ENCODE measurements at regions not wholly inside any gene's neighbourhood (a gene's known extent, or its start where the extent isn't known, plus 50 kb on each side); places are given as distances from the start of the nearest gene placed in this dataset.

DNA sequence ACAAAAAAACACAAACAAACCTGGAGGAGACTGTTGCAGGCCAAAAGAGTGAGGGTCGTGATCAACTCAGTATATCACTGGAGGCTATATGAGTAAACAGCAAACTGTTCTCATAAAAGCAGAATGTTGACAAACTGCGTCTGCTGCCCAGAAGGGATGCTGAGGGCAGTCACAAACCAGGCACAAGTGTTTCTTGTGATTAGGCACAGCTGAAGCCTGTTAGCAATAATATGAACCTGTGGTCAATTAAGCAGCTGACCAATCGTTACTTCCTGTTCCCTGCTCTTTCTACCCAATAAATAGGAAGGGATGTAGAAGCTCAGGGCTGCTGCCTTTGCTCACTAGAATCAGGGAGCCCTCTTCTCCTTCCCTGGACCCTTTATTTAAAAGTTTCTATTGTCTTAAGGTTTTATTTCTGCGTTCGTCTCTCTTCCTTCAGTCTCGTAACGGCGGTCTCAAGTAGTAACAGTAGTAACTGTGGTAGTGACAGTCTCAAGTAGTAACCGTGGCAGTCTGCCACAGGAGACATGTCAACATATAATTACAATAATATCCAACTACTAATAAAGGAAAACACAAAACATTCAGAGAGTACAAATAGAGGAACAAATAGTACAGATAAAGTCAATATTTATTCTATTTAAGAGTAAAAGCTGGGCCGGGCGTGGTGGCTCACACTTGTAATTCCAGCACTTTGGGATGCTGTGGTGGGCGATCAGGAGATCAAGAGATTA is 698.4 kb upstream of the CCDC54 start:
- Histone ChIP-seq H3K27ac (no peak overlapping the region), H3K9me3 (no peaks in the 10 kb centered on the region), H3K27me3 (no peaks in the 10 kb centered on the region), H3K4me1 (no peaks in the 10 kb centered on the region), H3K36me3 (no peaks in the 10 kb centered on the region), H3K4me3 (no peak overlapping the region)
- DNase-seq: no peak
- in situ Hi-C loops (cut with MboI; ENCODE audit: low sequenced_read_pairs in 4 of 4) (no loop called here), intact Hi-C loops (cut with DNase I; ENCODE audit: low total_unique reads) (no loop called here)
- ATAC-seq: no peak
- TF ChIP-seq, protein P1, sequence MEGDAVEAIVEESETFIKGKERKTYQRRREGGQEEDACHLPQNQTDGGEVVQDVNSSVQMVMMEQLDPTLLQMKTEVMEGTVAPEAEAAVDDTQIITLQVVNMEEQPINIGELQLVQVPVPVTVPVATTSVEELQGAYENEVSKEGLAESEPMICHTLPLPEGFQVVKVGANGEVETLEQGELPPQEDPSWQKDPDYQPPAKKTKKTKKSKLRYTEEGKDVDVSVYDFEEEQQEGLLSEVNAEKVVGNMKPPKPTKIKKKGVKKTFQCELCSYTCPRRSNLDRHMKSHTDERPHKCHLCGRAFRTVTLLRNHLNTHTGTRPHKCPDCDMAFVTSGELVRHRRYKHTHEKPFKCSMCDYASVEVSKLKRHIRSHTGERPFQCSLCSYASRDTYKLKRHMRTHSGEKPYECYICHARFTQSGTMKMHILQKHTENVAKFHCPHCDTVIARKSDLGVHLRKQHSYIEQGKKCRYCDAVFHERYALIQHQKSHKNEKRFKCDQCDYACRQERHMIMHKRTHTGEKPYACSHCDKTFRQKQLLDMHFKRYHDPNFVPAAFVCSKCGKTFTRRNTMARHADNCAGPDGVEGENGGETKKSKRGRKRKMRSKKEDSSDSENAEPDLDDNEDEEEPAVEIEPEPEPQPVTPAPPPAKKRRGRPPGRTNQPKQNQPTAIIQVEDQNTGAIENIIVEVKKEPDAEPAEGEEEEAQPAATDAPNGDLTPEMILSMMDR (IDR thresholded peaks at IDR 0.05 in 4 of 5, conservative IDR thresholded peaks at IDR 0.05 in 1 of 5): no peak
- TF ChIP-seq POLR2A (IDR thresholded peaks at IDR 0.05): no peak

DNA sequence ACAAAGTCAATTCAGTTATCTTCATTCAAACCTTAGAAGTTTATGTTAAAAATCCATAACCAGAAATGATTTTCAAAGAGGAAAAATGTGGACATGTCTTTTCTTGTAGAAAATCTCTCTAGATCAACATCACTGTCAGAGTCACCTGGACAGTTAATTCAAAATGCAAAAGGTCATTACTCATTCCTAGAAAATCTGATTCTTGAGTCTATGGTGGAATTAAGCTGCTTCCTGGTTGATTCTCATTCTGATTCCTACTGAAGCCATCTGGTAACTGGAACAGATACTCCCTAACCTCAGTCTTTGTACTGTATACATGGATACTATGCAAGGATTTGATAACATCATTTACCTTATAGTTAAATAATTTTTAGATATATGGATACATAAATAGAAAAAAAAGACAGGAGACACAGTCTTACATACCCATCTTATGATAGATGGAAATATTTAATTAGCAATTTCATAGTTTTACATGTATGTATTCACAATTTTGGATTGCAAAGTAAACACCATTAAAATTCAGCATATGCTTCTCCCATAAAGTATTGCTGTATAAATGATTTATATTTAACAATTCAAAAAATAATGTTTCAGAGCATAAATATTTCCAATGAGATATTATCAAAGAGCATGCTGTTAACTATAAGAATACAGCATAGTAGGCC is 693.2 kb upstream of the CCDC54 start:
- intact Hi-C loops (cut with DNase I; ENCODE audit: low total_unique reads) (no loop called here), in situ Hi-C loops (cut with MboI; ENCODE audit: low sequenced_read_pairs in 4 of 4) (no loop called here)
- Histone ChIP-seq H3K9me3 (no peaks in the 10 kb centered on the region), H3K27ac (no peak overlapping the region), H3K27me3 (no peaks in the 10 kb centered on the region), H3K4me3 (no peak overlapping the region), H3K36me3 (no peaks in the 10 kb centered on the region), H3K4me1 (no peaks in the 10 kb centered on the region)
- ATAC-seq (no peak), DNase-seq (no peak)
- no peak for TF ChIP-seq POLR2A (IDR thresholded peaks at IDR 0.05)
- TF ChIP-seq, protein P1 (IDR thresholded peaks at IDR 0.05 in 4 of 5, conservative IDR thresholded peaks at IDR 0.05 in 1 of 5): no peak

DNA sequence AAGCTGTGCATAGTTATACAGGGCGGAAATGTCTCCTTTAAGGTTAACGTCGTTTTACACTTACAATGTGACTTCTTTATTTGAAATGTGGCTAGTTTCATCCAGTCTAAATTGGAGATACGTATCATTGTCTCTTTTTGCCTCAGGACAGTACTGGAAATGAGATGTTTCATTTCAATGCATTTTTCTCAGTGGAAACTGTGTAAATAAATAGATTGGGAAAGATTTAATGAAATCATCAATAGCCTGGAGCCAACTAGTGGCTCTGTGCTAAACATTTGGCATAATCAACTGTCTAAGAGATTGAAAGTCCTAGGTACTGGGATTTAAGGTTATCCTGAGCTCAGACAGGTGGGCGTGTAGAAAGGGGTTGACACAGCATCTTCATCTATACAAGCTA is 691.5 kb upstream of the CCDC54 start:
- in situ Hi-C loops (cut with MboI; ENCODE audit: low sequenced_read_pairs in 4 of 4) (no loop called here), intact Hi-C loops (cut with DNase I; ENCODE audit: low total_unique reads) (no loop called here)
- ATAC-seq (no peak), DNase-seq (no peak)
- H3K9me3 ChIP-seq: no peaks in the 10 kb centered on the region
- H3K4me1 ChIP-seq: no peaks in the 10 kb centered on the region
- H3K27ac ChIP-seq: no peak overlapping the region
- TF ChIP-seq, protein P1 (IDR thresholded peaks at IDR 0.05 in 4 of 5, conservative IDR thresholded peaks at IDR 0.05 in 1 of 5): no peak
- no peak for TF ChIP-seq POLR2A (IDR thresholded peaks at IDR 0.05)
- H3K27me3 ChIP-seq: no peaks in the 10 kb centered on the region
- no peaks in the 10 kb centered on the region for H3K36me3 ChIP-seq
- H3K4me3 ChIP-seq: no peak overlapping the region

DNA sequence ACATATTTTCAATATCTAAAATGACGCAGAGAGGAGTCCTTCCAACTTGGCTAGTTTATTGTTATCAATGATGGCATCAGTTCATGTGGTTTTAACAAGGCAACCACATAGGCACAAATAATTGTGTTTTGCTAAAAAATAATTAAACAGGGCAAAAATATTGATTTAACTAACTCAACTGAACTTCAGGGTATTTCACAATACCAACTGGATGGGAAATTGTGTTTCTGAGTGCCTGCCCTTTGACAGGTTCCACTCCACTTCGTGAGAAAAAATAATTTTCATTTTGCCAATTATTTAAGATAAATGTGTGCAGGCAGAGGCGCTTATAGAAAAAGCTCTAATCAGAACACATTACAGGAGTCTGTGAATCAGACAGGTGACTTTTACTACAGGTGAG is 689.3 kb upstream of the CCDC54 start:
- no peaks in the 10 kb centered on the region for H3K36me3 ChIP-seq
- no peaks in the 10 kb centered on the region for H3K27me3 ChIP-seq
- TF ChIP-seq, protein P1 (IDR thresholded peaks at IDR 0.05 in 4 of 5, conservative IDR thresholded peaks at IDR 0.05 in 1 of 5): no peak
- TF ChIP-seq POLR2A (IDR thresholded peaks at IDR 0.05): no peak
- no peak overlapping the region for H3K4me3 ChIP-seq
- H3K9me3 ChIP-seq: no peaks in the 10 kb centered on the region
- H3K27ac ChIP-seq: no peak overlapping the region
- DNase-seq: no peak
- H3K4me1 ChIP-seq: no peaks in the 10 kb centered on the region
- intact Hi-C loops (cut with DNase I; ENCODE audit: low total_unique reads) (no loop called here), in situ Hi-C loops (cut with MboI; ENCODE audit: low sequenced_read_pairs in 4 of 4) (no loop called here)
- no peak for ATAC-seq
